ENCODE measurements at regions not wholly inside any gene's neighbourhood (a gene's known extent, or its start where the extent isn't known, plus 50 kb on each side); places are given as distances from the start of the nearest gene placed in this dataset.

GRCh38 chr5:125408448-125409233, 662.2 kb upstream of the ZNF608 start:
- FAIRE-seq: no peak

DNA sequence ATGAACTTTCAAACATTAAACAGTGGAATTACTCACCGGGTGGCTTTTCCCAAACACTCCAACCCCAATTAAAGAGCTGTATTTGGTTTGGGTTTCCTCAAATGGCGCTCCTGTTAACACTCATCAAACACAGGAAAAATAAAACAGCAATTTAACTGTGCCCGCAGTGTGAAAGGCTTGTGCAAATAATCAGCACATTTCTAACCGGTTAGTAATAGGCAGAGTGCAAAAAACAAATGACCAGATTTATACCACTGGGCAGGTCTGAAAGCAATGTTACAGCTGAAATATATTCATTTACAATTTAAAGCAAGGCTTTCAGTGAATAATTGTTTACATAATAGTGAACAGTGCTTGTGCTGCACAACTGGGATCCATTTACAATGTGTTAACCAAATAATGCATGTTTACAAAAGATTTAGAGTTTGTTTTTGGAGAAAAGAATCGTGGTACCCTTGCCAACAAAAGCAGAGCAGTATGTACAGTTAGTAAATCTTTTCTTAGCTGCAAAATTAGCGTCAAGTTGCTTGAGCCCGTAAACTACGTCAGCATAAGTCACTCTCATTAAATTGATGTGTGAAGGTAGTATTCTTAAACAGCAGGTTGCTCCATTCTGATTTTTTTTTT, 662.9 kb upstream of the ZNF608 start:
- no peak for FAIRE-seq

DNA sequence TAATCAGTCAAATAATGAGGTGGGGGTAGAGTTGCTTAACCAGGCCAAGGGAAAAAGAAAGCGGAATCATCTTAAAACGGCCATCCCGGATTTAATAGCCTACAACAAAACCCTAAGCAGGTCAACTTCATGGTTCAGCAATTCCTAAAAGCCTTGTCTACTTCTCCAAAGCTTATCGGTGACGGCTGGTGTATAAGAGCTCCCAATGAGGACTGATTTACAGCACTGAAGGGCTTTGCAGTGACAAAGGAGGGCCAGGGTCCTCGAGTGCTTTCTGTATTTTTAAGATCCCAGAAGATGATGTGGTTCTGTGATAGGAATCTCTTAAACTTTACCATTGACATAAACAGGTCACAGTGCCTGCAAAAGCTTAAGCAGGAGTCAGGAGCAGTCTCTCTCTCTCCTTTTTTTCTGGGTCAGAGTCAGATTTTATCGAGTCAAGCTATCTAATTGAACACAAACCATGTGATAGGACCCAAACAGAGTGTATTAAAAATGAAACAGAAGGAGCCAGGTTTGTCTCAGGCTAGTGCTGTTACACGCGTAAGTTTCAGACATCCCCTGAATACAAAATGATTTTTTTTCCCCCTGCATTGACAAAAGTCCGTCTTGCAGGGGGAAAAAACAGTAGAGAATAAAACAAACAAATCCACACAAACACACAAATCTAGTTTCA, 663.6 kb upstream of the ZNF608 start:
- FAIRE-seq: no peak

DNA sequence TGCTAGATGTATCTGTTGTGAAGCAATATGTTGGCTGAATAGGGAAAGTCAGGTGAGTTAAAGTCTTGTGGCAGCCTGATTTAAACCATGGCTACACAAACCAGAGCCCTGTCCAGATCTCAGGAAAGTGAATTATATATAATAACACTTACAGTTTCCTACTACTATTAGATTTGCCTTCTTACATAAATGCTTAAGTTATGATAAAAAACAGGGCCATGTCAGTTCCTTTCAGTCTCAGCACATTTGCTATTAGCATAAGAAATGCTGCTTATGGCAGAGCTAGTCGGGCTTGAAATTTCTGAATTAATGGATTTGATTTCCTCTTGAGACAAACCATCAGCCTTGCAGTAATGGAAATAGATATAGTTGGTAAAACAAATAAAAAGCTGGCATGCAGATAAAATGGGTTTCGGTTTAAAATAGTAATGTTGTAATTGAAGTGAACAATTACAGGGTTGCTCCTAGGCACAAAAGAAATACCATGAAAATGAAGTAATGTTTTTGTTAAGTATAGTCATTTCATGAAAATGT, 664.2 kb upstream of the ZNF608 start:
- FAIRE-seq: no peak

GRCh38 chr5:125411071-125411743, 664.8 kb upstream of the ZNF608 start:
- no peak for FAIRE-seq

DNA sequence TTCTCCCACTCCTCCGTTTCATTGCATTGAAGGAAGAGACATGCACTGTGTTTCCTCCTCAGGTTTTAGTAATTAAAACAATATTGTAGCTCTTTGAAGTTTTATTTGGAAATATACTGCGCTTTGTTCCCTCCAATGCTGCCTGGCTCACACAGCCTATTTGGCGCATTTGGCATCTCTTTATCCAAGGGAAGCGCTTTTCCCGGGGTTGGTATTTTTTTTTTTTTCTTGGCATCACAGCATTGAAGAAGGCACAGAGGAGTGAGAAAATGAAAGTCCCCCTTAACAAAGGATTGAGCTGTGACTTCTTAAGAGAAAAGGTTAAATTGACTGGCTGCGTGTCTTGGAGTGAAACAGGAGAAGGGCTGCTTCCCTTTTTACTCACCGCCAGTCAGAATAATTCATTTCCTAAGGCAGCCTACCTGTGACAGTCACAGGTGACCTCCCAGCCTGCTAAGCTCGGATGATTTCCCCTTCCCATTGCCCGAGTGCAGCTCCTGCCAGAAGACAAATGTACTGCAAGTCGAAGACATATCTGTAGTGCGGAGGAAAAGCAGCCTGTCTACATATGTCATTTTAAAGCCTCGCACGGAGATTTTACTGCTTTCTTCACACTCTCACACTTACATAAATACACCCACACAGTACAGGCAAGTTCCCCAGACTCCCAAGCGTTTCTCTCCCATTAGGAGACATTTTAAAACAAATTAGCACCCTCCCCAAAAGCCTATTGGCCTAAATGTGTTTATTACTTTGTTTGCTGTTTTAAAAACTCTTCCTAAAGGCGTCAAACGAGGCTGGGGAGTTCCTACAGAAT, 665.5 kb upstream of the ZNF608 start:
- no peak for FAIRE-seq

DNA sequence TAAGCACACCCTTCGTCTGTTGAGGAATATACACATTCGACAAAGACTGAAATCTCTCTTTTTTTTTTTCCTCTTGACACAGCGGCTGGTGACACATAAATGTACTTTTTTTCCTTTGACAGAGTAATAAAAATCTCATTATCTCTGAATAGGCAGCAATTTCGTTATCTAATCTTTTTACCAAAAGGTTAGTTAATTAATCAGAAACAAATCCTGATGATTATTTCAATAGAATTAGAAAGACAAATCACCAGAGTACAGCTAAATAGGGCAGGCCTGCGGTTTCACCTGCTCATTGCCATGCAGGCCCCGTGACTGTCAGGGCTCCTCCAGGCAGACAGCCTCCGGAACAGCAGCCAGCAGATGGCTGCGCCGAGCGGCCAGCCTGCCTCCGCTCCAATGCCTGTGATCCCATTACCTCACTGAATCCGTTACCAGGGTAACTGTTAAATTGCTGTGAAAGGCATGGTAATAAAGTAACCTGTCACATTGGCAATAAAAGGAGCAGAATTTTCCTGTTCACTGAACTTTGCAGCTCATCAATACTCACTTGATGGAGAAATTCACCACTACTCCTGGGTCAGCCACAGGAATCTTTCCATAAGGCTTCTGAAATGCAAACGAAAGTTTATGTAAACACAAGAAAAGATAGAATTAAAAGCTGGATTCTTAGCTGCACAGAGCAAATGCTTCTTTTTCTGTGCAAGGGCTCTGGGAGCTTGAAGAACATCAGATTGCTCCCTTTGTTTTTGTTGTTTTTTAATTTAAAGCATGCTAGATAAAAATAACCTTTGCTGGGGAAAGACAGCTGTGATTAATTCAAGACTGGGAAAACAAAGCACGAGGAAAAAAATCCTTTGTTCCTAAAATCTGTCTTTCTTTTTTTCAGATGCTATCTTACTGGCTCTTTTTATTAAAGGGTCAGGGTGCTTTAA, 666.4 kb upstream of the ZNF608 start:
- no peak for FAIRE-seq

- FAIRE-seq: no peak
Observed at GRCh38 chr5:125413496-125414274, 667.2 kb upstream of the ZNF608 start.

DNA sequence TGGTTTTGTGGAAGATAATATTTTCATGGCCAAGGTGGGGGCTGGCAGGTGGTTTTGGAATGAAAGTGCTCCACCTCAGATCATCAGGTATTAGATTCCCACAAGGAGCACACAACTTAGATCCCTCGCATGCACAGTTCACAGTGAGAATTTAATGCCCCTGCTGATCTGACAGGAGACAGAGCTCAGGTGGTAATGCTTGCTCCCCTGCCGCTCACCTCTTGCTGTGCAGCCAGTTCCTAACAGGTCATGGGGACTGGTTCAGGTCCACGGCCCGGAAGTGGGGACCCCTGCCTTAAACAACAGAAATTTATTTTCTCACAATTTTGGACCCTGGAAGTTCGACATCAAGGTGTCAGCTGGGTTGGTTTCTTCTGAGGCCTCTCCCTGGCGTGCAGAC, 668.7 kb upstream of the ZNF608 start:
- FAIRE-seq: no peak

DNA sequence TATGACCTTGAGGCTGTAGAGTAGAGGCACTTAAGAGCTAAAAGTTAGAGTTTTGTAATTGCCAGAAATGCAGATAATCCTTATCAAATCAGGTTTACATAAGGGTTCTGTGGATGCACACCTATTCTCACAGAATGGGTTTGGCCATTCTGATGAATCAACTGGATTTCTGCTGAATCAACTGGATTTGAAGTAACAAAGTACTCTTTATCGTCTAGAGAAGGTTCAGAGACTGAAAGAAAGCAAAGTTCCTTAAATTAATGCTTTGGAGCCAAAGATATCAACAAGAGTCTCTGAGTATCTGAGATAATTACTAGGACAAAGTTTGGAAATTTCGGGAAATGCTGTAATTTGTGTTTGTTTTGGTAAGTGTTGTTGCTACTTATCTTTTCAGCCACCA, 669.6 kb upstream of the ZNF608 start:
- FAIRE-seq: no peak

DNA sequence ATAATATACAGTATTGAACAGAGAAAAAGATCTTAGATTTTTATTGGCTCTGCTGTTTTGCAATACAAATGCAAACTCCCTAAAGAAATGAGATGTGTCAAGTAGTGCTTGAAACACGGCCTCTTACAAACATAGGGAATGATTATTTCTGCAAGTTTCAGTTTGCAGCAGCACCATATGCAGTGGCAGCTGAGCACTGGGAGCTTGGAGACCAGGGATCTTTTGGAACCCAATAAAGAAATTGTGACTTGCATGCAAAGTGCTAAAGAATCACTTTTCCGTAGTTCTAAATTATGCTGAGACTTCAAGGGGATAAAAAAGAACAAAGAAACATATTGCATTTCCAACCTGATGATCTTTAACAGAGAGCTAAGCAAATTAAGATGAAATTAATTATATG, 674.6 kb upstream of the ZNF608 start:
- no peak for FAIRE-seq

GRCh38 chr5:125422342-125422741, 675.9 kb upstream of the ZNF608 start:
- FAIRE-seq: no peak

DNA sequence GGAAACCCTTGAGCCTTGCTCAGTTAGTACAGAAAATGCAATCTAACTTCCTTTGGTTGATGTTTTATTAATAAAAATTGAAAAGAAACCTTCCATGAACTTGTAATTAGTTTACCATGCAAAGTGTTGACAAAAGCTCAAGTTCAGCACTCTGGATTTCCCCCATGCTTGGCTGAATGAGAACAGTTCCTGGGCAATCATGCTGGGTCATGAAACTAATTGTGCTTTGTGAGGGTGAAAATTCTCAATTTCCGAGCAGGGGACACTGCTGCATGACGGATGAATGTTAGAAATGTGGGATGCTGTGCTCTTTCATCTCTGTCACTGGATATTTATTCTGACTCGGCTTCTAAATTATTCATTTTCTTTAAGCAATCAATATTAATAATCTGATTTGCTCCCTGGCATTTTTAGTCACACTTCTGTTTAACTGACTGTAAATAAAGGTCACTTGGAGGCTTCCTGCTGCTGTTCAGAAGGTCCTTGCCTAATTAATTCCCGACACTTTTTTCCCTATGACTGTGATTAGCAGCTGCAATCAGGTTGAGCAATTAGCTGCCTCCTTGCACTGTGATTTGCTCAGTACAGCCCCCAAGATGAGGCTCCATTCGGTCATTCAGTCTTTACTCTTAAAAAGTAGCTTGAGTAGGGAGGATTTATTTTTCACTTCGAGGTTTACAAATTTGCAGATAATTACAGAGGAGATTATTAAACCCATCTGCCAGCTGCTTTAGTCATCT, 678.1 kb upstream of the ZNF608 start:
- no peak for FAIRE-seq

GRCh38 chr5:125429498-125429897, 683.1 kb upstream of the ZNF608 start:
- FAIRE-seq: no peak

DNA sequence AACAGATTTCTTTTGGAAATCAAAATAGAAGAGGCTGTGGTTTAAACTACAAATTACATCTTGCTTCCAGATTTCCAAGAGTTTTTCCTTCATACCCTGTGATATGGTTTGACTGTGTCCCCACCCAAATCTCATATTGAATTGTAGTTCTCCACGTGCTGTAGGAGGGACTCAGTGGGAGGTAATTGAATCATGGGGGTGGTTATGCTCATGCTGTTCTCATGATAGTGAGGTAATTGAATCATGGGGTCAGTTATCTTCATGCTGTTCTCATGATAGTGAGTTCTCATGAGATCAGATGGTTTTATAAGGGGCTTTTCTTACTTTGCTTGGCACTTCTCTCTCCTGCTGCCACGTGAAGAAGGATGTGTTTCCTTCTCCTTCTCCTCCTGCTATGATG, 687.0 kb upstream of the ZNF608 start:
- FAIRE-seq: no peak

DNA sequence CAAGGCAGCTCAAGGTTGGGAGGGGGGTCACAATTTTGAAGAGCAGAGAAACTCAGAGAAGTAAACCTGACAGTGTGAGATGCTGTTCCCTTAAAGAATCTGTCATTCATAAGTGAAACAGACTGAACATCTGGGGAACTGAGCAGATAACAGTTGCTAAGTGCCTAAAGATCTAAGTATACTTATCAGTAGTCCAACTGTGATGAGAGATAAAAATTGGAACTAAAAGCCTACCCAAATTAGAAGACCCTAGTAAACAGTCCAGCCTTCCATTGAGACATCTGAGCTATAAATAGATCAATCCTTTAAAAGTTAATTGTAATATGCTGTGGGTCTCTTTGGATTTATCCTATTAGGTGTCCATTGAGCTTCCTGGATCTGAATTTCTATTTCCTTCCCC, 692.8 kb upstream of the ZNF608 start:
- FAIRE-seq: no peak

DNA sequence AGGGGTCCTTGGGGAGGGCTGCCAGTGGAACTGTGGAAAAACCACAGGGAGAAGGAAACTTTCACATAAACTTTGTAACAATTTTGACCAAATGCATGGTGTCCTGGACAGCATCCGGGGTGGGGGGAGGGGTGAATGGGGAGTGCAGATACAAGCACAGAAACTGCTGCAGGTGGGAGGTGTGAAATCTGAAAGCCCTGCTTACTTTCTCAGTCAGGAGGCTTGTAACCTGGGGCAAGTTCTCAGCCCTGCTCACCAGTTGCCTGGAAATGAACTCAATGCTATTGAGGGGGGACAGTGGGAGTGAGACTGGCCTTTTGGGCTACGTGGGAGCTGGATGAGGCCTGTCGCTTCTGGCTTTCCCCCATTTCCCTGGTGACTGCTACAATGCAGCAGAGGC, 694.5 kb upstream of the ZNF608 start:
- FAIRE-seq: no peak

DNA sequence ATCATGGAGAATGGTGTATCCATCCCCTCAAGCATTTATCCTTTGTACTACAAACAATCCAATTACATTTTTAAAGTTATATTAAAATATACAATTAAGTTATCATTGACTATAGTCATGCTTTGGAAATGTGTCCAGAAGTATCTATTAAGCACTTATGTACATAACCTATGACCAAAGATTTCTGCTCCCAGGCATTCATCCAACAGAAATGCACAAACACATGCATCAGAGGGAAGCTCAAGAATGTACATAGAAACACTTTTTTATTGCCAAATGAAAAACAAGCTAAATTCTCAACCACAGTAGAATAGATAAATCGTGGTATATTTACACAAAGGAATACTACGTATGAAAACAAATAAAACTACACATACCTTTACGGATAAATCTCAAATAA, 700.5 kb upstream of the ZNF608 start:
- no peak for FAIRE-seq

- no peak for FAIRE-seq
Observed at GRCh38 chr5:125450771-125451170, 704.3 kb upstream of the ZNF608 start.

GRCh38 chr5:125451622-125452021, 705.2 kb upstream of the ZNF608 start:
- FAIRE-seq: no peak
